GM19463 (cell line): ENCODE measurements at regions not wholly inside any gene's neighbourhood (a gene's known extent, or its start where the extent isn't known, plus 50 kb on each side); places are given as distances from the start of the nearest gene placed in this dataset.

Experiments
- ATAC-seq: cut with Tn5 transposase; IDR thresholded peaks from one replicate; pipeline ENCODE4 v1.9.1; 2021; ENCODE audit warnings: mild to moderate bottlenecking, moderate library complexity; ENCODE audit not compliant: unreplicated experiment

- no peak for ATAC-seq
Measured at GRCh38 chr15:96086164-96086563, 244.3 kb upstream of the NR2F2 start.

GRCh38 chr15:96087180-96087884 lies 243.2 kb upstream of the NR2F2 start:
- no peak for ATAC-seq

- ATAC-seq: no peak
Measured at GRCh38 chr15:96088650-96089049, 241.8 kb upstream of the NR2F2 start.

GRCh38 chr15:96089405-96090058 lies 241.0 kb upstream of the NR2F2 start:
- no peak for ATAC-seq

- ATAC-seq: no peak
Measured at GRCh38 chr15:96092186-96092585, 238.3 kb upstream of the NR2F2 start.

GRCh38 chr15:96093063-96093462 lies 237.4 kb upstream of the NR2F2 start:
- no peak for ATAC-seq

GRCh38 chr15:96097661-96098060 lies 232.8 kb upstream of the NR2F2 start:
- no peak for ATAC-seq

GRCh38 chr15:96102631-96103030 lies 227.9 kb upstream of the NR2F2 start:
- ATAC-seq: no peak

- no peak for ATAC-seq
Measured at GRCh38 chr15:96106181-96106580, 224.3 kb upstream of the NR2F2 start.

- ATAC-seq: no peak
Measured at GRCh38 chr15:96106628-96107027, 223.9 kb upstream of the NR2F2 start.

- no peak for ATAC-seq
Measured at GRCh38 chr15:96107916-96108315, 222.6 kb upstream of the NR2F2 start.

- no peak for ATAC-seq
Measured at GRCh38 chr15:96108405-96108804, 222.1 kb upstream of the NR2F2 start.

- ATAC-seq: no peak
Measured at GRCh38 chr15:96109820-96110219, 220.7 kb upstream of the NR2F2 start.

GRCh38 chr15:96112018-96112417 lies 218.5 kb upstream of the NR2F2 start:
- ATAC-seq: no peak

- no peak for ATAC-seq
Measured at GRCh38 chr15:96115642-96116041, 214.9 kb upstream of the NR2F2 start.

- no peak for ATAC-seq
Measured at GRCh38 chr15:96117270-96117669, 213.2 kb upstream of the NR2F2 start.

GRCh38 chr15:96119734-96120133 lies 210.8 kb upstream of the NR2F2 start:
- ATAC-seq: no peak

GRCh38 chr15:96121086-96121920 lies 209.2 kb upstream of the NR2F2 start:
- no peak for ATAC-seq

- ATAC-seq: no peak
Measured at GRCh38 chr15:96122077-96123027, 208.1 kb upstream of the NR2F2 start.

GRCh38 chr15:96123028-96123400 lies 207.5 kb upstream of the NR2F2 start:
- ATAC-seq: no peak
